ENCODE measurements at regions not wholly inside any gene's neighbourhood (a gene's known extent, or its start where the extent isn't known, plus 50 kb on each side); places are given as distances from the start of the nearest gene placed in this dataset.
A peak's percentile ranks its signal among the peaks of the same experiment; 100 is the strongest.
"Not testable (repeated sequence)": the region's sequence is repeated elsewhere in the genome, so short reads cannot be mapped to it uniquely, and the experiment has no call there.

GRCh38 chr1:198846556-198846955 lies 207.7 kb downstream of the PTPRC start:
- TF ChIP-seq ZFP30 (CRISPR knock-in tag; IDR thresholded peaks at IDR 0.05) (no peak), ESRRG (CRISPR knock-in tag; IDR thresholded peaks at IDR 0.05) (no peak), ZNF565 (CRISPR knock-in tag; conservative IDR thresholded peaks at IDR 0.05; ENCODE audit: low read depth) (no peak), OSR1 (CRISPR knock-in tag; IDR thresholded peaks at IDR 0.05) (no peak)
- no peak for ATAC-seq

DNA sequence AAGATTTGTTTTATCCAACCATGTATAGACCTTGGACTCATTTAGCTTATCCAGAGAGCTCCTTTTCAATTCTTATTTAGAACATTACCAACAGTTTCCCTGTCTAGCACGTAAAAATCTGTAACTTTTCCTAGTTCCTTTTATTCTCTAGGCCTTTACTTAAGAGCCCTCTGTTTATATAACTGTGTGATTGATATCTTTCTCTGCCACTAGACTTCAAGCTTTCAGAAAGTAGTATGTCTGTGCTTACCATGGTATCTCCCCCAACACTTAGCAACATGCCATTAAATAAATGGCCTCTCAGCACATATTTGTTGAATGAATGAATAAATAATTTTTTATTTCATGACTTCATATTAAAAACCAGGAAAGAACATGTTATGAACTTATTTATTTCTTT lies 209.4 kb downstream of the PTPRC start:
- TF ChIP-seq, protein P1, sequence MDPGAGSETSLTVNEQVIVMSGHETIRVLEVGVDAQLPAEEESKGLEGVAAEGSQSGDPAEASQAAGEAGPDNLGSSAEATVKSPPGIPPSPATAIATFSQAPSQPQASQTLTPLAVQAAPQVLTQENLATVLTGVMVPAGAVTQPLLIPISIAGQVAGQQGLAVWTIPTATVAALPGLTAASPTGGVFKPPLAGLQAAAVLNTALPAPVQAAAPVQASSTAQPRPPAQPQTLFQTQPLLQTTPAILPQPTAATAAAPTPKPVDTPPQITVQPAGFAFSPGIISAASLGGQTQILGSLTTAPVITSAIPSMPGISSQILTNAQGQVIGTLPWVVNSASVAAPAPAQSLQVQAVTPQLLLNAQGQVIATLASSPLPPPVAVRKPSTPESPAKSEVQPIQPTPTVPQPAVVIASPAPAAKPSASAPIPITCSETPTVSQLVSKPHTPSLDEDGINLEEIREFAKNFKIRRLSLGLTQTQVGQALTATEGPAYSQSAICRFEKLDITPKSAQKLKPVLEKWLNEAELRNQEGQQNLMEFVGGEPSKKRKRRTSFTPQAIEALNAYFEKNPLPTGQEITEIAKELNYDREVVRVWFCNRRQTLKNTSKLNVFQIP (CRISPR knock-in tag; IDR thresholded peaks at IDR 0.05; ENCODE audit: borderline replicate concordance, low read depth): no peak
- TF ChIP-seq PPARA (CRISPR knock-in tag; IDR thresholded peaks at IDR 0.05; ENCODE audit: borderline replicate concordance): no peak
- no peak for TF ChIP-seq GLIS3 (CRISPR knock-in tag; IDR thresholded peaks at IDR 0.05)
- no peak for TF ChIP-seq OSR1 (CRISPR knock-in tag; IDR thresholded peaks at IDR 0.05)
- peak; percentile 30; the same call in 2 of the 3 replicates for ATAC-seq

GRCh38 chr1:198848649-198849048 lies 209.8 kb downstream of the PTPRC start:
- peak; percentile 90 for ATAC-seq
- TF ChIP-seq ZNF8 (CRISPR knock-in tag; IDR thresholded peaks at IDR 0.05) (no peak), BACH2 (CRISPR knock-in tag; IDR thresholded peaks at IDR 0.05; ENCODE audit: borderline replicate concordance) (no peak), ZC3H10 (CRISPR knock-in tag; IDR thresholded peaks at IDR 0.05) (peak; percentile 59; the same call in 1 of the 2 replicates), ZFP30 (CRISPR knock-in tag; IDR thresholded peaks at IDR 0.05) (no peak)

DNA sequence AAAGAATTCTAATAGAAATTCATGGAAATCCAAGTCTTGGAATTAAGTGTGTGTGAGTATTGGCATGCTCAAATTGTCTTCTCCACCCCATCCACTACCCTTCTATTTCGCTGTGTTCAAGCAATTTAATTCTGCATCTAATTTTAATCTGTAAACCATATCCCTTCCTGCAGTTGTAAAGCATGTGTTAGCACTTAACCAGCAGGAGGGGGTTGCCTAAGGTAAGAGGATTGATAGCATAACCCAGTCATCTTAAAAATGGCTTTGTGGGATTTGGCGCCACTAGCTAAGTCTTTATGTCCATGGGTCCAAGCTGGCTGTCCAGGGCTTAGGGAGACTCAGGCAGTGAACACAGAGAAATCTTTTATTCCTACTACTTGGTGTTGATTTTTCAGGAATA lies 210.3 kb downstream of the PTPRC start:
- peak; percentile 61 for ATAC-seq
- no peak for TF ChIP-seq ZNF70 (CRISPR knock-in tag; IDR thresholded peaks at IDR 0.05)

DNA sequence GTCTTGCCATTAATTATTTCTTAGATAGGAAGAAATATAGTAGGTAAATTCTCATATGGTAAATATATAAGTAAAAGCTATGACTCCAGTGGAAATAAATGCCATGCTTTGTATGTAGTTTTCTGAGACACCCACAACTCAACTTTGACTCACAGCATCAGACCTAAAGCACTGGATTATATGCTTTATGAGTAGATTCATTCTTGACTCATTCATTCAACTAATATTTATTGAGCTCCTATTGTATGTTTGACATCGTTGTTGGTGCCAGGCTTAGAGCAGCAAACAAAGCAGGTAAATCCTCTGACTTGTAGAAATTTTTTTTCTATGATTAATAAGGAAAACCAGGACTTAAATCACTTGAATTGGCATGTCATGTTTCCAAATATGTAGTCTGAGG lies 211.4 kb downstream of the PTPRC start:
- no peak for ATAC-seq
- no peak for TF ChIP-seq TCF4 (CRISPR knock-in tag; IDR thresholded peaks at IDR 0.05; ENCODE audit: borderline replicate concordance)
- TF ChIP-seq, protein P1 (CRISPR knock-in tag; IDR thresholded peaks at IDR 0.05; ENCODE audit: borderline replicate concordance, low read depth): no peak
- no peak for TF ChIP-seq TOX (CRISPR knock-in tag; IDR thresholded peaks at IDR 0.05; ENCODE audit: borderline replicate concordance)
- TF ChIP-seq ESRRG (CRISPR knock-in tag; IDR thresholded peaks at IDR 0.05): no peak
- no peak for TF ChIP-seq RARB (CRISPR knock-in tag; IDR thresholded peaks at IDR 0.05)
- no peak for TF ChIP-seq ZFP3 (CRISPR knock-in tag; IDR thresholded peaks at IDR 0.05)
- no peak for TF ChIP-seq ZNF565 (CRISPR knock-in tag; conservative IDR thresholded peaks at IDR 0.05; ENCODE audit: low read depth)
- TF ChIP-seq ZC3H10 (CRISPR knock-in tag; IDR thresholded peaks at IDR 0.05): no peak
- no peak for TF ChIP-seq ZNF8 (CRISPR knock-in tag; IDR thresholded peaks at IDR 0.05)
- TF ChIP-seq, protein P2, sequence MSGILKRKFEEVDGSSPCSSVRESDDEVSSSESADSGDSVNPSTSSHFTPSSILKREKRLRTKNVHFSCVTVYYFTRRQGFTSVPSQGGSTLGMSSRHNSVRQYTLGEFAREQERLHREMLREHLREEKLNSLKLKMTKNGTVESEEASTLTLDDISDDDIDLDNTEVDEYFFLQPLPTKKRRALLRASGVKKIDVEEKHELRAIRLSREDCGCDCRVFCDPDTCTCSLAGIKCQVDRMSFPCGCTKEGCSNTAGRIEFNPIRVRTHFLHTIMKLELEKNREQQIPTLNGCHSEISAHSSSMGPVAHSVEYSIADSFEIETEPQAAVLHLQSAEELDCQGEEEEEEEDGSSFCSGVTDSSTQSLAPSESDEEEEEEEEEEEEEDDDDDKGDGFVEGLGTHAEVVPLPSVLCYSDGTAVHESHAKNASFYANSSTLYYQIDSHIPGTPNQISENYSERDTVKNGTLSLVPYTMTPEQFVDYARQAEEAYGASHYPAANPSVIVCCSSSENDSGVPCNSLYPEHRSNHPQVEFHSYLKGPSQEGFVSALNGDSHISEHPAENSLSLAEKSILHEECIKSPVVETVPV (CRISPR knock-in tag; IDR thresholded peaks at IDR 0.05): no peak
- no peak for TF ChIP-seq ZFP30 (CRISPR knock-in tag; IDR thresholded peaks at IDR 0.05)
- no peak for TF ChIP-seq PATZ1 (CRISPR knock-in tag; IDR thresholded peaks at IDR 0.05; ENCODE audit: borderline replicate concordance)
- no peak for TF ChIP-seq ARNTL (CRISPR knock-in tag; IDR thresholded peaks at IDR 0.05; ENCODE audit: borderline replicate concordance, low read depth)
- no peak for TF ChIP-seq PPARA (CRISPR knock-in tag; IDR thresholded peaks at IDR 0.05; ENCODE audit: borderline replicate concordance)
- TF ChIP-seq GLIS3 (CRISPR knock-in tag; IDR thresholded peaks at IDR 0.05): no peak
- no peak for TF ChIP-seq ZNF70 (CRISPR knock-in tag; IDR thresholded peaks at IDR 0.05)
- no peak for TF ChIP-seq CSDC2 (CRISPR knock-in tag; IDR thresholded peaks at IDR 0.05)
- no peak for TF ChIP-seq ISL1 (CRISPR knock-in tag; IDR thresholded peaks at IDR 0.05)
- TF ChIP-seq SNAI2 (CRISPR knock-in tag; IDR thresholded peaks at IDR 0.05): no peak

- ATAC-seq: not testable (repeated sequence)
Observed at GRCh38 chr1:198850966-198851365, 212.1 kb downstream of the PTPRC start.
